CD4-positive, alpha-beta T cell treated with Interleukin-17A for 4 hours (primary cell): ENCODE measurements at regions not wholly inside any gene's neighbourhood (a gene's known extent, or its start where the extent isn't known, plus 50 kb on each side); places are given as distances from the start of the nearest gene placed in this dataset.
"Not testable (repeated sequence)": the region's sequence is repeated elsewhere in the genome, so short reads cannot be mapped to it uniquely, and the experiment has no call there.

Experiments
- DNase-seq: peaks from one replicate; pipeline ENCODE4 v3.0.0-alpha.2; 2020; ENCODE audit warnings: mixed read lengths

- no peak for DNase-seq
These were observed 511.0 kb downstream of the TMEM121 start for GRCh38 chr14:106037380-106037779.

DNA sequence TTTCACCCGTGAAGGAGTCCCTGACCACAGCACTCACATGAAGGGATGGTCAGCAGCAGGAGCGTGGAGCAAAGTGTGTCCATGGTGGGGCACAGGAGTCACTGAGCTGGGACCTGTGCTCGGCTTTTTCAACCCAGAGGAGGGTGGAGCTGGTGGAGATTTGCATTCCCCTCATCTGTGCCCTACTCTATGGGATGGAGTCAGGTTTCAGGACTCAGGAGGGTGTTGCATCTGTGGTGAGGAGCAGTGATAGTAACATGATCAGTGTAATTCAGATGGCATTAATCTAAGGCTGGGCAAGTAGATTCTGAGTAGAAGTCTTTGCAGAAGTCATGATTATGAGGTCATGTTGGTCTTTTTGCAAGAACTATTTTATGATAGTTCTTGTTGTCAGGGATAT lies 511.9 kb downstream of the TMEM121 start:
- DNase-seq, result no peak

GRCh38 chr14:106039400-106039799 lies 513.0 kb downstream of the TMEM121 start:
- peak; percentile 79 for DNase-seq

DNA sequence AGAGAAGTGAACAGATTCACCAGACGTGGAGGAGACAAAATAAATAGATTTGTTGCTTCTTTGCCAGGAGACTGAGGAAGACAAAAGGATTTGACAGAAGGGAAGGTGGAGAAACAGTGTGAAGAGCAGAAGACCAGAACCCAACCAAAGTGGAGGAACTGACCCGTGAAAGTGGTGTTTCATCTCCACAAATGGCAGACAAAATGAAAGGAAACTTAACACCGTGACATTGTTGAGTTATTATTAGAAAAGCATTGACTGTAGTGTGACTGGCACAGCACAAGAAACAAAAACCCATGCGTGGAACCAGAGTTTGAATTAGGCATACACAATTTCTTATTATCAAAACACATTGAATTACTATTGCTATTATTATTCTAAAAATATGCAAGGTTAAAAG lies 518.1 kb downstream of the TMEM121 start:
- DNase-seq, result no peak

DNA sequence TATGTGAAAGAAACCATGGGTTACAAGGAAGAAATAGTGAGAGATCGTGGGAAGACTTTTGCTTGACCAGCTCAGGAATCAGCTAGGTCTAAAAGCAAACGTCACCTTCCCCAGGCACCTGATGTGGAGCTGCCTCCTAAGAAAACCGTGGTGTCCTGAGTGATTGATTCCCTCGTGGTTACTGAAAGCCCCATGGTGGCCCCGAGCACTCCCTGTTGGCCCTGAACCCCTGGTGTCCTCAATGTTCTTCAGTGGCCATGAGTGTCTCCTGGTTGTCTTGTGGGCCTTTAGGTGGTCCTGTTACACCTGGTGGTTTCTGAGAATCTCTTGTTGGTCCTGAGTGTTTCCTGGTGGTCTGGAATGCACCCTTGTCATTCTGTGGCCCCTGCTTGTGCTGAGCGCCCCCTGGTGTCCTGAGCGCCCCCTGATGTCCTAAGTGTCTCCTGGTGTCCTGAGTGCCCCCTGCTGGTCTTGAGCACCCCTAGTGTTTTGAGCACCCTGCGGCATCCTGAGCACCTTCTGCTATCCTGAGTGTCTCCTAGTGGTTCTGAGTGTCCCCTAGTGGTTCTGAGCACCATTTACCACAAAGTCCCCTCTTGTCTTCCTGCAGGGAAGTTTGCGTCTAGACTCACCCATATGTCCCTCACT lies 518.7 kb downstream of the TMEM121 start:
- peak; percentile 89 for DNase-seq

DNA sequence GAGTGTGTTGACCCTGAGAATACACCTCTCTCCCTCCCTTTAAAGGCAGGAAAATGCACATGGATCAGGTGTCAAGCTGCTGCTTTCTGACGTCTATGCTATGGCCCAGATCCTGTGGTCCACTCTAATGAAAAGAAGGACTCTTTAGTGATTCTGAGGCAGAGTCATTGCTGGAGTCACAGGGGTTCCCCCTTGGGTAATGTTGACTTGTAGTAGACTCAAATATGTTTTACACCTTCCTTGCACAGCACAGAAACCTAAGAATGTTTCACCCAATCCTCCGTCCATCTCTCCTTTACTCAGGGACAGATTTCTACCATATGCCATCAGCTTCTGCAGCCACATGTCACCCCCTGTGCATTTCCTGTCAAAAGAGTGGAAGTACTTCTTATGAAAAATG lies 525.4 kb downstream of the TMEM121 start:
- DNase-seq, result no peak

DNA sequence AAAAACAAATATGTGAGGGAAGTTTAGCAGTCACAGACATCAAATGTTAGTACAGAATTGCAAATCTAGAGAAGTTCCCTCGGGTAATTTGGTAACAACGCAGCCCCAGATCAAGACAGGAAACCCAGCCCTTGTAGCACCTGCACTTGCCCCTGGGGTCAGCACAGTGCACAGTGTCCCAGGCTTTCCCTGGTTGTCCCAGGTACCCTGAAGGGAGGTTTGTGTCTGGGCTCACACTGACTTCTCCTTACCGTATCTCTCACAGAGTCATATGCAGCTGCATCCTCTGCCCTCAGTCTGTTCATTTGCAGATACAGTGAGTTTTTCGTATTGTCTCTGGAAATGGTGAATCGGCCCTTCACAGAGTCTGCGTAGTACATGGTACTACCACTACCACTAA lies 528.9 kb downstream of the TMEM121 start:
- no peak for DNase-seq

DNA sequence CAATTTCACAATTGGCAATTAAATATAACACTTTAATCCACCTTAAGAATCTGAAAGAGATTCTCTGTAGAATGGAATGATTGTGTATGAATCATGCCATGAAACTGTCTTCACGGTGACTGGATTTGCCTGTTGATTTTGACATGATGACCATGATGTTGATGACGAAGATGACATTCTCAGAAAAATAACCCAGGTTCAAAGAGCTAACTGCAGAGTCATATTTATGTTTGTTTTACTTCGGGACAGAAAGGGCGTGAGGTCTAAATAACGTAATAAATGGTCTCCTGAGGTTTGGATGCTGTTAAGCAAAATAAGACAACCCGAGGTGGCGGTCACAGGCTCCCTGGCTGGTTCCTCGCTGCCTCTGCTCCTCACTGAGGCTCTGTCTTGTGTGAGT lies 532.0 kb downstream of the TMEM121 start:
- DNase-seq, result no peak

DNA sequence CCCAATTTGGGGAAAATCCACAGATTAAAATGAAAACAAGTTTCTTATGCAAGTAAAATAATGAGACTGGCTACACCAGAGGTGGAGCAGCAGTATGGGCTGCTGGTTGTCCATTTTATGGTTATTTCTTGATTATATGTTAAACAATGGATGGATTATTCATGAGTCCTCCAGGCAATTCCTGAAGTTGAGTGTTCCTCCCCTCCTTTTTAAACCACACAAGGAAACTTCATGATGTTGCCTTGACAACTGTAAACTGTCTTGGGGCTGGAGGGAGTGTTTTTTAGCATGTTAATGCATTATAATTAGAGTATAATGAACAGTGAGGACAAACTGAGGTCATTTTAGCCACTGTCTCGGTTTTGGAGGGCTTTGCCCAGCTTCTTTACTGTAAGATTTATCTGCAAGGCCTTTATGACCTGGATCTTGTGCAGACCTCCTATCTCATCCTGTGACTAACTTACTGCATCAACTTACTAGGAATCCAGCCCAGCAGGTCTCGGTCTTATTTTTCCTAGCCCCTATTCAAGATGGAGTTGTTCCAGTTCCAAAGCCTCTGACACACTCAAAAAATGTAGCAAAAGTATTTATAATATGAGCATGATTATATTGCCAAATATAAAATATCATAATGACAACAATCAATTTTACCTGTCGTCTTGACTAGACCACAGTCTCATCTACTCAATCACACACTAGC lies 534.0 kb downstream of the TMEM121 start:
- DNase-seq, result no peak

DNA sequence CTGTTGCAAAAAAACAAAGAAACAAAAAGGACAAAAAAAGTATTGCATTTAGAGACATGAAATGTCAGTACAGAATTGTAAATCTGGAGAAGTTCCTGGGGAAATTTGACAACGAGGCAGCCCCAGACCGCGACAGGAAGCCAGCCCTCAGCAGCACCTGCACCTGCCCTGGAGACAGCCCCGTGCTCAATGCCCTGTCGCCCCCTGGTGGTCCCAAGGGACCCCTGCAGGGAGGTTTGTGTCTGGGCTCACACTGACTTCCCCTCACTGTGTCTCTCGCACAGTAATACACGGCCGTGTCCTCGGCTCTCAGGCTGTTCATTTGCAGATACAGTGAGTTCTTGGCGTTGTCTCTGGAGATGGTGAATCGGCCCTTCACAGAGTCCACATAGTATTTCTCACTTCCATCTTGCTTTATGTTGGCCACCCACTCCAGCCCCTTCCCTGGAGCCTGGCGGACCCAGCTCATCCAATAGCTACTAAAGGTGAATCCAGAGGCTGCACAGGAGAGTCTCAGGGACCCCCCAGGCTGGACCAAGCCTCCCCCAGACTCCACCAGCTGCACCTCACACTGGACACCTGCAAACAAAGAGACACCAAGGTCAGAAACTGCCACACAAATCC lies 535.6 kb downstream of the TMEM121 start:
- DNase-seq, result peak; percentile 92

DNA sequence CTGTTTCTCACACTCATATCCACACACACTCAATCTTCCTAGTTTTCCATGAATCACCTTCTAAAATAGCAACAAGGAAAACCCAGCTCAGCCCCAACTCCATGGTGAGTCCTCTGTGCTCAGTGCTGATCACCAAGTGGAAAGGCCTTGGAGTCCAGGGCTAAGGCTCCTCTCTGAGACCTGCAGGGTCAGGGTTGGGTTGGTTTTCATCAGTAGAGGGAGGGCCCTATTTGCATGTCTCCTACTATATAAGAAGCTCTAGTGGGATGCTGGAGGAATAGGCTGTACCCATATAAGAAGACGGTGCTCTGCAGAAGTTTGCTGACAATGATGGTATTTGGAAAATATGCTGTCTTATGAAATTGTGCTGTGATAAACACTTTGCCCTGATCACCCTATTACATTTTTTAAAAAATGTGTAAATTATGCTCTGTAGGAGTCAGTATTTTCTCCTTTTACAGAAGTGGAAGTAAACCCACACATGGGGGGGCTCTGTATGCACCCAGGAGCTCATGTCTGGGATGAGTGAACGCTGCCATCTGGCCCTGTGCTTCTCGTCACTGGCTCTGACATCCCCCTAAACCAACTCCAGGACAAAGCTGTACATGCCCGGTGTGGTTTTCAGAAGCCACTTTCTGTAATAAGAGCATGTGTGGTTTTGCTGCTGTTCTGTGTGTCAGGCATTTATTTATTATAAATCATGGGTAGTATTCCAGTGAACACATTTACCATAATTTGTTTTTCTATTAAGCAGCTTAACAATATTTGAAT lies 536.3 kb downstream of the TMEM121 start:
- no peak for DNase-seq

- DNase-seq, result no peak
These were observed 541.6 kb downstream of the TMEM121 start for GRCh38 chr14:106067935-106068334.

DNA sequence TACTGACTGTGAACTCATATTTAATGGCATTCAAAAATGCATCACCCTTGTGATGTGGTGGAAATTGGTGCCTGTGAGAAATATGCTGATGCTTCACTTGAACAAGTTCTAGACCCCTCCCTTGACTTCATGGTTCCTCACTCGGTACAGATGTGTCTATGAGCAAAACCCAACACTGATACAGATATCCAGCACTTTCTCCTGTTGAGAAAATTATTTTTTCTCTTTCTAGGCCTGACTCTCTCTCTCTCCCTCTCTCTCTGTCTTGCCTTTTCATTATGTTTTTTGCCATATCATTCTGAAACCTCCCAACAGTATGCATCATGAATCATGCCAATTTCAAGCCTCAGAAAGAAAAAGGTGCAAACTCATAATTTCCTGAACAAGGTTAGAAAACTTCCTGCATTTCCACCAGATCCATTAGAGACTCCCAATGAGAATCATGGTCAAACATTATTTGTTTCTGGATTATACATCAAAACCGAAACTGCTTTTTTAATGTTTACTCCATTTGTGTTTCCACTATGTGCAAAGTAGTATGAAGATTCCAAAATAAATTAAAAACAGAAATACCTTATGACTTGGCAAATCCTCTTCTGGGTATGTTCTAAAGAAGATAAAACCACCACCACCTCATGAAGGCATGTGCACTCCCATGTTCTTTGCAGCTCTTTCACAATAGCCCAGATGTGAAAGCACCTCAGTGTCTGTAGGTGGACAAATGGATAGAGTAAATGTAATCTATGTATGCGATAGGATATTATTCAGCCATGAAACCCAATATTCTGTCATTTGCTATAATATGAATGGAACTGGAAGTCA lies 543.6 kb downstream of the TMEM121 start:
- DNase-seq, result no peak

- no peak for DNase-seq
These were observed 554.5 kb downstream of the TMEM121 start for GRCh38 chr14:106080922-106081321.

- not testable (repeated sequence) for DNase-seq
These were observed 555.3 kb downstream of the TMEM121 start for GRCh38 chr14:106081721-106082120.

DNA sequence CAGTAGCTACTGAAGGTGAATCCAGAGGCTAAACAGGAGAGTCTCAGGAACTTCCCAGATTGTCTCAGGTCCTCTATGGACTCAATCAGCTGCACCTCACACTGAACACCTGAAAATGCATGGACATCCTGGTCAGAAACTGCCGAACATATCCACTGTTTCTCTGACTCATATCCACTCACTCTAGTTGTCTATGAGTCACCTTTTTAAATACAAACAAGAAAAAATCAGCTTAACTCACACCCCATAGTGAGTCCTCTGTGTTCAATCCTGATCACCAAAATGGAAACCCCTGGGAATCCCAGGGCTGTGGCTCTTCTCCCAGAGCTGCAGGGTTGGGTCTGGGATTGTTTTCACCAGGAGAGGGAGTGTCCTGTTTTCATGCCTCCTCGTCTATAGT lies 556.7 kb downstream of the TMEM121 start:
- no peak for DNase-seq

- DNase-seq, result peak; percentile 13
These were observed 561.5 kb downstream of the TMEM121 start for GRCh38 chr14:106087837-106088236.

DNA sequence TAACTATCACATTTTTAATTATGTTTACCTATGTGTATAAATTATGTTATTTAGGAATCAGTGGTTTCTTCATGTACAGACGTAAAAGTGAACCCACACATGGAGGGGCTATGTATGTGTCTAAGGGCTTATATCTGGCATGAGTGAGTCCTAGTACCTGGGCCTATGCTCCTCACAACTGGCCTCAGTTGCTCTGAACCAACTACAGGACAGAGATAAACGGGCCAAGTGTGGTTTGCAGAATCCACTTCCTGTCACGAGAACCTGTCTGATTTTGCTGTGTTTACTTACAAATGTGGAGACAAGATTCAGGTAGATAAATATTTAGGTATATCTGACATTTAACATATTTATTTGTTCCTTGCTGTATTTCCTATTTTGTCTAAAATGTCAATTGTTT lies 562.5 kb downstream of the TMEM121 start:
- DNase-seq, result not testable (repeated sequence)

DNA sequence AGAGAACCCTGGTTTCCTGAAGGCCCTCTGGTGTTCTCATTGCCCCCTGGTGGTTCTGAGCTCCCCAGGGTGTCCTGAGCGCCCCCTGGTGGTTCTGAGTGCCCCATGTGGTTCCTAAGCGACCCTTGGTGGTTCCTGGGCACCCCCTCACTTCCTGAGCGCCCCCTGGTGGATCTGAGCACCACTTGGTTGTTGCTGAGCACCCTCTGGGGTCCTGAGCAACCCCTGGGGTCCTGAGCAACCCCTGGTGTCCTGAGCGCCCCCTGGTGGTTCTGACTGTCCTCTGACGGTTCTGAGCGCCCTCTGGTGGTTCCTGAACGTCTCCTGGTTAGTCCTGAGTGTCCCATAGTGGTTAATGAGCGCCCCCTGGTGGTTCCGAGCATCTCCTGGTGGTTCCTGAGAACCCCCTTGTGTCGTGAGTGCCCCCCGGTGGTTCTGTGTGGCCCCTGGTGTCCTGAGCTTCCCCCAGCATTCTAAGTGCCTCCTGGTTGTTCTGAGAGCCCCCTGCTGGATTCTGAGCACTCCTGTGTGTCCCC lies 568.3 kb downstream of the TMEM121 start:
- DNase-seq, result peak; percentile 53

GRCh38 chr14:106107703-106108102 lies 581.3 kb downstream of the TMEM121 start:
- DNase-seq, result no peak

DNA sequence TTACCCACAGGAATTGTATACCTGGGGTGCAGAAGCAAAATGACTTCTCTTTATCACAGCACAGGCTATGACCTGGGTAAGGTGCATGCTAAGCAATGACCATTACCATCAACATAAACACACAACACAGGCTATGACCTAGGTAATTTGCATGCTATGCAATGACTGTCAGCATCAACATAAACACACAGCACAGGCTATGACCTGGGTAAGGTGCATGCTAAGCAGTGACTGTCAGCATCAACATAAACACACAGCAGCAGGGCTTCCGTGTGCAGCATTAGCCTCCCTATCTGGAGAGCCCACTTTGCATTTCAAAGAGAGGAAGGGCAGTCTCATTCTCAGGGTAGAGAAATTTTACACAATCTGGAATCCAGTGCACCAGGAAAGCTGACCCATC lies 583.0 kb downstream of the TMEM121 start:
- DNase-seq, result no peak

DNA sequence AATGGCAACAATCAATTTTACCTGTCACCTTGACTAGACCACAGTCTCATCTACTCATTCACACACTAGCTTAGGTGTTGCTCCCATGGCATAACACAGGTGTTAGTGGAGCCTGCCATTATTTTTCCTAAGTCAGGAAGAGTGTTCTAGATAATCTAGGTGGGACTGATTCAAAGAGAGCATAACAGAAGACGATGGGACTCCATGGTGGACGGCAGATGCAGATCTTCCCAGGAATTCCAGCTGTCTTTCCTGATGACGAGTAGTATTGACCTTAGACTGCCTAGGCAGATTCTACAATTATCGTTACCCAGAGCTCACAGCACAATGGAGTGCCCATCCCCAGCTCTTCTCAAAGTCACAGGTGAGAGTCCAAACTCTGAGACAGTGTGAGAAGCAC lies 589.0 kb downstream of the TMEM121 start:
- no peak for DNase-seq
